GM12878 (cell line): ENCODE measurements at regions not wholly inside any gene's neighbourhood (a gene's known extent, or its start where the extent isn't known, plus 50 kb on each side); places are given as distances from the start of the nearest gene placed in this dataset.

ENCODE experiments used
- BHLHE40 ChIP-seq, 2 experiments: fragments of 450-650 bp in 1 of 2; IDR thresholded peaks; 2 replicates each; pipeline ENCODE4 v1.6.1; 2011 to 2017; ENCODE audit warnings: low read depth in 2 of 2, borderline replicate concordance in 1 of 2, improper control_type of control experiment in 1 of 2, low read length in 1 of 2, mild to moderate bottlenecking in 1 of 2
- CHD1 ChIP-seq: IDR thresholded peaks from 2 replicates; pipeline ENCODE4 v1.6.1; 2012; ENCODE audit warnings: low read depth, low read length, improper control_type of control experiment
- GATAD2B ChIP-seq: fragments of 450-650 bp; conservative IDR thresholded peaks from 2 replicates; pipeline ENCODE4 v1.6.1; 2017; ENCODE audit warnings: low read depth, mild to moderate bottlenecking, moderate library complexity
- HDAC2 ChIP-seq: fragments of 200-600 bp; sonication (generic); IDR thresholded peaks from 2 replicates; pipeline ENCODE4 v1.6.1; 2017
- NR2F1 ChIP-seq: fragments of 450-650 bp; conservative IDR thresholded peaks from 2 replicates; pipeline ENCODE4 v1.6.1; 2017; ENCODE audit warnings: mild to moderate bottlenecking
- RB1 ChIP-seq: fragments of 450-650 bp; formaldehyde crosslinking; IDR thresholded peaks from 2 replicates; pipeline ENCODE4 v1.6.1; 2017; ENCODE audit warnings: mild to moderate bottlenecking, borderline replicate concordance
- SMARCA5 ChIP-seq: fragments of 450-650 bp; IDR thresholded peaks from 2 replicates; pipeline ENCODE4 v1.6.1; 2017; ENCODE audit warnings: mild to moderate bottlenecking
- SRF ChIP-seq, 2 experiments: IDR thresholded peaks; 2 replicates each; pipeline ENCODE4 v1.6.1; 2011; ENCODE audit warnings: low read depth in 2 of 2, low read length in 2 of 2, mild to moderate bottlenecking in 1 of 2, moderate library complexity in 1 of 2
- TF ChIP-seq, protein P1 (sequence below): fragments of 150-350 bp; IDR thresholded peaks from 2 replicates; pipeline ENCODE4 v1.6.1; 2016; ENCODE audit warnings: low read depth, low read length
- TF ChIP-seq, protein P2 (sequence below): fragments of 450-650 bp; formaldehyde crosslinking; IDR thresholded peaks from 2 replicates; pipeline ENCODE4 v1.4.0; 2022; ENCODE audit warnings: mild to moderate bottlenecking, moderate library complexity

DNA sequence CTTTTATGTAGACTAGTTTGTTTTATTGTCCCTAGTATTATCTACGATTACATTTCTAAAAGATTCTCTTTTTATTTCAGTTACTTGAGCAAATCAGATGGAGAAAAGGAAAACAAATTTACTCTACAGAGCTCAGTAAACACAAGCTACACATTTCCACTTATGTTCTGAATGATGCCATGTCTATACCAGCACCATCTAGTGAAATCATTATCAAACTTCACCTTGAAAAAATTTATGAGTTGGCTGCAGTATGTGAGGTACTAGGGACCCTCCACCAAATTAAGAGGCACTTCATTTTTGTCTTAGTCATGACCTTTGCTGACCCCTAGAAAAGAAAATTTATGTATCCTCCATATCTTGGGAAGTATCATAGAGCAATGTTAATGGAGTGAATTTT, 827.4 kb downstream of the SI start (continued):
- TF ChIP-seq, protein P1, sequence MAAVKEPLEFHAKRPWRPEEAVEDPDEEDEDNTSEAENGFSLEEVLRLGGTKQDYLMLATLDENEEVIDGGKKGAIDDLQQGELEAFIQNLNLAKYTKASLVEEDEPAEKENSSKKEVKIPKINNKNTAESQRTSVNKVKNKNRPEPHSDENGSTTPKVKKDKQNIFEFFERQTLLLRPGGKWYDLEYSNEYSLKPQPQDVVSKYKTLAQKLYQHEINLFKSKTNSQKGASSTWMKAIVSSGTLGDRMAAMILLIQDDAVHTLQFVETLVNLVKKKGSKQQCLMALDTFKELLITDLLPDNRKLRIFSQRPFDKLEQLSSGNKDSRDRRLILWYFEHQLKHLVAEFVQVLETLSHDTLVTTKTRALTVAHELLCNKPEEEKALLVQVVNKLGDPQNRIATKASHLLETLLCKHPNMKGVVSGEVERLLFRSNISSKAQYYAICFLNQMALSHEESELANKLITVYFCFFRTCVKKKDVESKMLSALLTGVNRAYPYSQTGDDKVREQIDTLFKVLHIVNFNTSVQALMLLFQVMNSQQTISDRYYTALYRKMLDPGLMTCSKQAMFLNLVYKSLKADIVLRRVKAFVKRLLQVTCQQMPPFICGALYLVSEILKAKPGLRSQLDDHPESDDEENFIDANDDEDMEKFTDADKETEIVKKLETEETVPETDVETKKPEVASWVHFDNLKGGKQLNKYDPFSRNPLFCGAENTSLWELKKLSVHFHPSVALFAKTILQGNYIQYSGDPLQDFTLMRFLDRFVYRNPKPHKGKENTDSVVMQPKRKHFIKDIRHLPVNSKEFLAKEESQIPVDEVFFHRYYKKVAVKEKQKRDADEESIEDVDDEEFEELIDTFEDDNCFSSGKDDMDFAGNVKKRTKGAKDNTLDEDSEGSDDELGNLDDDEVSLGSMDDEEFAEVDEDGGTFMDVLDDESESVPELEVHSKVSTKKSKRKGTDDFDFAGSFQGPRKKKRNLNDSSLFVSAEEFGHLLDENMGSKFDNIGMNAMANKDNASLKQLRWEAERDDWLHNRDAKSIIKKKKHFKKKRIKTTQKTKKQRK: no peak
- TF ChIP-seq SRF (IDR thresholded peaks at IDR 0.05; ENCODE audit: low read depth in 2 of 2, low read length in 2 of 2) (no peak), NR2F1 (no peak), GATAD2B (no peak), CHD1 (no peak), HDAC2 (no peak), BHLHE40 (IDR thresholded peaks at IDR 0.05; ENCODE audit: borderline replicate concordance in 1 of 2, low read depth in 2 of 2, low read length in 1 of 2) (no peak), SMARCA5 (no peak), RB1 (no peak)
- TF ChIP-seq, protein P2, sequence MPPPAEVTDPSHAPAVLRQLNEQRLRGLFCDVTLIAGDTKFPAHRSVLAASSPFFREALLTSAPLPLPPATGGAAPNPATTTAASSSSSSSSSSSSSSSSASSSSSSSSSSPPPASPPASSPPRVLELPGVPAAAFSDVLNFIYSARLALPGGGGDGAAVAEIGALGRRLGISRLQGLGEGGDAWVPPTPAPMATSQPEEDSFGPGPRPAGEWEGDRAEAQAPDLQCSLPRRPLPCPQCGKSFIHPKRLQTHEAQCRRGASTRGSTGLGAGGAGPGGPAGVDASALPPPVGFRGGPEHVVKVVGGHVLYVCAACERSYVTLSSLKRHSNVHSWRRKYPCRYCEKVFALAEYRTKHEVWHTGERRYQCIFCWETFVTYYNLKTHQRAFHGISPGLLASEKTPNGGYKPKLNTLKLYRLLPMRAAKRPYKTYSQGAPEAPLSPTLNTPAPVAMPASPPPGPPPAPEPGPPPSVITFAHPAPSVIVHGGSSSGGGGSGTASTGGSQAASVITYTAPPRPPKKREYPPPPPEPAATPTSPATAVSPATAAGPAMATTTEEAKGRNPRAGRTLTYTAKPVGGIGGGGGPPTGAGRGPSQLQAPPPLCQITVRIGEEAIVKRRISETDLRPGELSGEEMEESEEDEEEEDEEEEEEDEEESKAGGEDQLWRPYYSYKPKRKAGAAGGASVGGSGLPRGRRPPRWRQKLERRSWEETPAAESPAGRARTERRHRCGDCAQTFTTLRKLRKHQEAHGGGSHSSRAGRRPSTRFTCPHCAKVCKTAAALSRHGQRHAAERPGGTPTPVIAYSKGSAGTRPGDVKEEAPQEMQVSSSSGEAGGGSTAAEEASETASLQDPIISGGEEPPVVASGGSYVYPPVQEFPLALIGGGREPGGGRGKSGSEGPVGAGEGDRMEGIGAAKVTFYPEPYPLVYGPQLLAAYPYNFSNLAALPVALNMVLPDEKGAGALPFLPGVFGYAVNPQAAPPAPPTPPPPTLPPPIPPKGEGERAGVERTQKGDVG (CRISPR knock-in tag): no peak
